ENCODE measurements at regions not wholly inside any gene's neighbourhood (a gene's known extent, or its start where the extent isn't known, plus 50 kb on each side); places are given as distances from the start of the nearest gene placed in this dataset.

GRCh38 chr1:55716151-55716550 lies 501.0 kb upstream of the USP24 start:
- Histone ChIP-seq H3K4me2 (no peak overlapping the region), H3K36me3 (ENCODE audit: low read depth) (no peaks in the 10 kb centered on the region), H3F3A (ENCODE audit: insufficient read depth, low read depth) (peaks cover 25% of the 10 kb centered on the region), H4K20me1 (ENCODE audit: insufficient read depth) (no peaks in the 10 kb centered on the region), H2AFZ (no peak overlapping the region), H3K4me3 (no peak overlapping the region), H3K9me2 (ENCODE audit: insufficient read depth) (no peaks in the 10 kb centered on the region), H3K4me1 (replicated peaks; ENCODE audit: insufficient read depth) (peaks cover 40% of the 10 kb centered on the region), H3K9me3 (ENCODE audit: insufficient read depth, low read depth) (no peaks in the 10 kb centered on the region), H3K79me2 (ENCODE audit: low read depth) (no peaks in the 10 kb centered on the region), H3K27me3 (ENCODE audit: insufficient read depth, low read depth) (no peaks in the 10 kb centered on the region), H3K27ac (no peak overlapping the region)
- CTCF ChIA-PET = no interaction called here
- POLR2A ChIA-PET (ENCODE audit: unreplicated experiment) = no interaction called here
- intact Hi-C loops (cut with micrococcal nuclease; ENCODE audit: unreplicated experiment) = loop anchor here (5.0 to 10.0 kb wide), 3 partner anchors 209 to 431 kb away; no protein-coding TSS in a partner anchor
- TF ChIP-seq EZH2 (IDR thresholded peaks at IDR 0.05; ENCODE audit: low read depth) (no peak), CTCF (conservative IDR thresholded peaks at IDR 0.05) (no peak)
- no TSS peak for BruUV-seq (replicated peaks)
- DNase-seq = no peak

GRCh38 chr1:55714230-55714629 lies 499.1 kb upstream of the USP24 start:
- no peak for TF ChIP-seq CTCF (conservative IDR thresholded peaks at IDR 0.05)
- TF ChIP-seq EZH2 (IDR thresholded peaks at IDR 0.05; ENCODE audit: low read depth) = no peak
- POLR2A ChIA-PET (ENCODE audit: unreplicated experiment) = no interaction called here

GRCh38 chr1:55713516-55713915 lies 498.4 kb upstream of the USP24 start:
- Histone ChIP-seq H4K20me1 (ENCODE audit: insufficient read depth) (no peaks in the 10 kb centered on the region), H3K9me2 (ENCODE audit: insufficient read depth) (no peaks in the 10 kb centered on the region), H3K4me1 (replicated peaks; ENCODE audit: insufficient read depth) (peaks cover 17% of the 10 kb centered on the region), H3K4me2 (no peak overlapping the region), H3K27ac (no peak overlapping the region), H3K27me3 (ENCODE audit: insufficient read depth, low read depth) (no peaks in the 10 kb centered on the region), H3K4me3 (no peak overlapping the region), H3K9me3 (ENCODE audit: insufficient read depth, low read depth) (no peaks in the 10 kb centered on the region), H2AFZ (no peak overlapping the region), H3K36me3 (ENCODE audit: low read depth) (no peaks in the 10 kb centered on the region), H3F3A (ENCODE audit: insufficient read depth, low read depth) (peaks cover 7% of the 10 kb centered on the region; the same call in 1 of the 2 replicates), H3K79me2 (ENCODE audit: low read depth) (no peaks in the 10 kb centered on the region)
- no TSS peak for BruUV-seq (replicated peaks)
- intact Hi-C loops (cut with micrococcal nuclease; ENCODE audit: unreplicated experiment) = loop anchor here (10.0 kb wide), 2 partner anchors 339 to 429 kb away; no protein-coding TSS in a partner anchor
- TF ChIP-seq CTCF (conservative IDR thresholded peaks at IDR 0.05) = no peak
- no peak for TF ChIP-seq EZH2 (IDR thresholded peaks at IDR 0.05; ENCODE audit: low read depth)
- POLR2A ChIA-PET (ENCODE audit: unreplicated experiment) = no interaction called here
- CTCF ChIA-PET = no interaction called here
- DNase-seq = no peak

More at GRCh38 chr1:55714230-55714629, 499.1 kb upstream of the USP24 start:
- Histone ChIP-seq H3K27me3 (ENCODE audit: insufficient read depth, low read depth) (no peaks in the 10 kb centered on the region), H3F3A (ENCODE audit: insufficient read depth, low read depth) (peaks cover 11% of the 10 kb centered on the region), H3K9me2 (ENCODE audit: insufficient read depth) (no peaks in the 10 kb centered on the region), H3K79me2 (ENCODE audit: low read depth) (no peaks in the 10 kb centered on the region), H3K4me2 (no peak overlapping the region), H3K27ac (no peak overlapping the region), H3K4me3 (no peak overlapping the region), H4K20me1 (ENCODE audit: insufficient read depth) (no peaks in the 10 kb centered on the region), H3K4me1 (replicated peaks; ENCODE audit: insufficient read depth) (peaks cover 24% of the 10 kb centered on the region), H2AFZ (no peak overlapping the region), H3K9me3 (ENCODE audit: insufficient read depth, low read depth) (no peaks in the 10 kb centered on the region), H3K36me3 (ENCODE audit: low read depth) (no peaks in the 10 kb centered on the region)
- BruUV-seq (replicated peaks) = no TSS peak
- DNase-seq = no peak
- intact Hi-C loops (cut with micrococcal nuclease; ENCODE audit: unreplicated experiment) = loop anchor here (10.0 kb wide), 2 partner anchors 339 to 429 kb away; no protein-coding TSS in a partner anchor
- CTCF ChIA-PET = no interaction called here
